ENCODE measurements at regions not wholly inside any gene's neighbourhood (a gene's known extent, or its start where the extent isn't known, plus 50 kb on each side); places are given as distances from the start of the nearest gene placed in this dataset.
"Not testable (repeated sequence)": the region's sequence is repeated elsewhere in the genome, so short reads cannot be mapped to it uniquely, and the experiment has no call there.

- no peak for DNase-seq
These were observed 252.1 kb downstream of the LRIG3 start for GRCh38 chr12:58668233-58668632.

- DNase-seq = no peak
These were observed 251.4 kb downstream of the LRIG3 start for GRCh38 chr12:58668871-58669270.

GRCh38 chr12:58670623-58671022 is 249.7 kb downstream of the LRIG3 start:
- no peak for DNase-seq

- no peak for DNase-seq
These were observed 249.1 kb downstream of the LRIG3 start for GRCh38 chr12:58671196-58671595.

GRCh38 chr12:58673021-58673420 is 247.3 kb downstream of the LRIG3 start:
- no peak for DNase-seq

GRCh38 chr12:58677833-58678232 is 242.5 kb downstream of the LRIG3 start:
- not testable (repeated sequence) for DNase-seq

GRCh38 chr12:58678753-58679152 is 241.6 kb downstream of the LRIG3 start:
- DNase-seq = no peak

- no peak for DNase-seq
These were observed 238.6 kb downstream of the LRIG3 start for GRCh38 chr12:58681730-58682129.

- DNase-seq = no peak
These were observed 225.0 kb downstream of the LRIG3 start for GRCh38 chr12:58695263-58695662.

GRCh38 chr12:58701536-58701935 is 218.8 kb downstream of the LRIG3 start:
- no peak for DNase-seq

- no peak for DNase-seq
These were observed 216.4 kb downstream of the LRIG3 start for GRCh38 chr12:58703866-58704265.

GRCh38 chr12:58704770-58705169 is 215.5 kb downstream of the LRIG3 start:
- not testable (repeated sequence) for DNase-seq

- DNase-seq = no peak
These were observed 209.4 kb downstream of the LRIG3 start for GRCh38 chr12:58710901-58711300.

GRCh38 chr12:58711974-58712373 is 208.3 kb downstream of the LRIG3 start:
- no peak for DNase-seq

- DNase-seq = no peak
These were observed 207.3 kb downstream of the LRIG3 start for GRCh38 chr12:58712976-58713375.

GRCh38 chr12:58719161-58719560 is 201.1 kb downstream of the LRIG3 start:
- no peak for DNase-seq

- no peak for DNase-seq
These were observed 199.9 kb downstream of the LRIG3 start for GRCh38 chr12:58720421-58720820.

- no peak for DNase-seq
These were observed 194.8 kb downstream of the LRIG3 start for GRCh38 chr12:58725400-58726105.

- no peak for DNase-seq
These were observed 192.8 kb downstream of the LRIG3 start for GRCh38 chr12:58727521-58727920.

GRCh38 chr12:58728397-58728796 is 191.9 kb downstream of the LRIG3 start:
- no peak for DNase-seq

- DNase-seq = no peak
These were observed 189.2 kb downstream of the LRIG3 start for GRCh38 chr12:58731096-58731495.

- DNase-seq = no peak
These were observed 187.4 kb downstream of the LRIG3 start for GRCh38 chr12:58732894-58733293.

GRCh38 chr12:58741226-58741625 is 179.1 kb downstream of the LRIG3 start:
- DNase-seq = no peak

- no peak for DNase-seq
These were observed 174.8 kb downstream of the LRIG3 start for GRCh38 chr12:58745348-58746125.

- no peak for DNase-seq
These were observed 172.8 kb downstream of the LRIG3 start for GRCh38 chr12:58747533-58747932.

All from NCI-H345 (cell line).